Testis (tissue), 2 donors: ENCODE measurements at regions not wholly inside any gene's neighbourhood (a gene's known extent, or its start where the extent isn't known, plus 50 kb on each side); places are given as distances from the start of the nearest gene placed in this dataset.

Source experiments
- POLR2A ChIP-seq: fragments of 450-650 bp; IDR thresholded peaks from one replicate; pipeline ENCODE4 v1.6.1; 2017; ENCODE audit warnings: antibody characterized with exemption, mild to moderate bottlenecking, moderate library complexity
- TF ChIP-seq, protein P1 (sequence below), 3 experiments: fragments of 450-650 bp in 2 of 3; fragments of 200-600 bp in 1 of 3; sonication (generic) in 1 of 3; IDR thresholded peaks; one replicate each; pipeline ENCODE4 v1.5.1; 2016 to 2019; ENCODE audit warnings: antibody characterized with exemption in 3 of 3, mild to moderate bottlenecking in 2 of 3, moderate library complexity in 1 of 3

DNA sequence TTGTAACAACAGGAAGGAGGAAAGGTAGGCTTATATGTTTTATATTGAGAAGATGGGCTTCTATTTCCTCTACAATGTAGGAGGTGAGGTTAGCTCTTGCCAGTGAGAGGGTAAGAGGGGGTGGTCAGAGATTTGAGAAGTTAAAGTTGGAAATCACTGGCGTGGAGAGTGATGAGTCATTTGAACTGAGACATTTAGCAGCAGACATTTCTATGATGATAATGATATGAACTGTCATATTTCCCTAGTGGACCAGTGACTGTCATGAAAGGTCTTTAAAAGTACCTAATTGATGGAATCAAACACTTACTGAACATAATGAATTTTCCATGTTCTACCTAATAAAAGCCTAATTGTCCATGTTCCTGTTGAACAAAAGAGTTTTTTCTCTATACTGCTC lies 126.1 kb downstream of the FAM161A start:
- TF ChIP-seq, protein P1, sequence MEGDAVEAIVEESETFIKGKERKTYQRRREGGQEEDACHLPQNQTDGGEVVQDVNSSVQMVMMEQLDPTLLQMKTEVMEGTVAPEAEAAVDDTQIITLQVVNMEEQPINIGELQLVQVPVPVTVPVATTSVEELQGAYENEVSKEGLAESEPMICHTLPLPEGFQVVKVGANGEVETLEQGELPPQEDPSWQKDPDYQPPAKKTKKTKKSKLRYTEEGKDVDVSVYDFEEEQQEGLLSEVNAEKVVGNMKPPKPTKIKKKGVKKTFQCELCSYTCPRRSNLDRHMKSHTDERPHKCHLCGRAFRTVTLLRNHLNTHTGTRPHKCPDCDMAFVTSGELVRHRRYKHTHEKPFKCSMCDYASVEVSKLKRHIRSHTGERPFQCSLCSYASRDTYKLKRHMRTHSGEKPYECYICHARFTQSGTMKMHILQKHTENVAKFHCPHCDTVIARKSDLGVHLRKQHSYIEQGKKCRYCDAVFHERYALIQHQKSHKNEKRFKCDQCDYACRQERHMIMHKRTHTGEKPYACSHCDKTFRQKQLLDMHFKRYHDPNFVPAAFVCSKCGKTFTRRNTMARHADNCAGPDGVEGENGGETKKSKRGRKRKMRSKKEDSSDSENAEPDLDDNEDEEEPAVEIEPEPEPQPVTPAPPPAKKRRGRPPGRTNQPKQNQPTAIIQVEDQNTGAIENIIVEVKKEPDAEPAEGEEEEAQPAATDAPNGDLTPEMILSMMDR (IDR thresholded peaks at IDR 0.05) = no peak
- TF ChIP-seq POLR2A = no peak
